MCF 10A (cell line): ENCODE measurements at regions not wholly inside any gene's neighbourhood (a gene's known extent, or its start where the extent isn't known, plus 50 kb on each side); places are given as distances from the start of the nearest gene placed in this dataset.
A peak's percentile ranks its signal among the peaks of the same experiment; 100 is the strongest.

Experiments
- BruUV-seq: library from RNA; stranded (reverse); fragments of 400-500 nt; replicated peaks from 2 replicates; lab custom pipeline; 2021; lab: Mats Ljungman, UMichigan
- CTCF ChIA-PET: fragments of 300-600 bp; sonication (Branson Sonifier 250); formaldehyde crosslinking; extraction: SDS; loops from one replicate; lab custom pipeline; 2021; ENCODE audit warnings: antibody characterized with exemption, inconsistent platforms; lab: Yijun Ruan, JAX
- POLR2A ChIA-PET: fragments of 300-600, 350-650 bp; sonication (Branson Sonifier 250); formaldehyde crosslinking; extraction: SDS; loops from one replicate; lab custom pipeline; 2020; ENCODE audit warnings: antibody characterized with exemption, inconsistent platforms; lab: Yijun Ruan, JAX
- DNase-seq: peaks from one replicate; pipeline ENCODE4 v3.0.0-alpha.2; 2018; ENCODE audit not compliant: unreplicated experiment
- H3K27ac Mint-ChIP-seq: one replicate; pipeline ENCODE4 v1.8.0; 2022; ENCODE audit warnings: mild to moderate bottlenecking, low read depth, mixed read lengths; ENCODE audit not compliant: unreplicated experiment
- H3K27me3 Mint-ChIP-seq: one replicate; pipeline ENCODE4 v1.8.0; 2022; ENCODE audit warnings: mixed read lengths; ENCODE audit not compliant: insufficient read depth, unreplicated experiment
- H3K36me3 Mint-ChIP-seq: one replicate; pipeline ENCODE4 v1.8.0; 2022; ENCODE audit warnings: mild to moderate bottlenecking, moderate library complexity, mixed read lengths; ENCODE audit not compliant: insufficient read depth, unreplicated experiment
- H3K4me1 Mint-ChIP-seq: one replicate; pipeline ENCODE4 v1.8.0; 2022; ENCODE audit warnings: mixed read lengths; ENCODE audit not compliant: insufficient read depth, unreplicated experiment
- H3K4me3 Mint-ChIP-seq: one replicate; pipeline ENCODE4 v1.8.0; 2022; ENCODE audit warnings: mild to moderate bottlenecking, moderate library complexity, mixed read lengths; ENCODE audit not compliant: unreplicated experiment
- H3K9me3 Mint-ChIP-seq: one replicate; pipeline ENCODE4 v1.8.0; 2022; ENCODE audit warnings: mixed read lengths; ENCODE audit not compliant: unreplicated experiment
- intact Hi-C: fragments of 100-400 bp; cut with micrococcal nuclease; formaldehyde crosslinking; loops from 2 replicates; pipeline ENCODE4 v1.14.1; 2022
- TF ChIP-seq, protein P1 (sequence below): fragments of 200-600 bp; IDR thresholded peaks from one replicate; pipeline ENCODE4 v1.8.0; 2022; ENCODE audit warnings: antibody characterized with exemption, mild to moderate bottlenecking; ENCODE audit not compliant: unreplicated experiment

GRCh38 chr4:140252141-140252741 is 98.3 kb upstream of the MAML3 start:
- no peaks in the 10 kb centered on the region for H3K9me3 Mint-ChIP-seq
- H3K27ac Mint-ChIP-seq, result no peak overlapping the region
- peaks cover 19% of the 10 kb centered on the region for H3K4me1 Mint-ChIP-seq
- intact Hi-C loops, result loop anchor here (2.0 to 10.0 kb wide), 3 partner anchors 360 to 517 kb away; no protein-coding TSS in a partner anchor
- no peaks in the 10 kb centered on the region for H3K27me3 Mint-ChIP-seq
- TF ChIP-seq, protein P1, sequence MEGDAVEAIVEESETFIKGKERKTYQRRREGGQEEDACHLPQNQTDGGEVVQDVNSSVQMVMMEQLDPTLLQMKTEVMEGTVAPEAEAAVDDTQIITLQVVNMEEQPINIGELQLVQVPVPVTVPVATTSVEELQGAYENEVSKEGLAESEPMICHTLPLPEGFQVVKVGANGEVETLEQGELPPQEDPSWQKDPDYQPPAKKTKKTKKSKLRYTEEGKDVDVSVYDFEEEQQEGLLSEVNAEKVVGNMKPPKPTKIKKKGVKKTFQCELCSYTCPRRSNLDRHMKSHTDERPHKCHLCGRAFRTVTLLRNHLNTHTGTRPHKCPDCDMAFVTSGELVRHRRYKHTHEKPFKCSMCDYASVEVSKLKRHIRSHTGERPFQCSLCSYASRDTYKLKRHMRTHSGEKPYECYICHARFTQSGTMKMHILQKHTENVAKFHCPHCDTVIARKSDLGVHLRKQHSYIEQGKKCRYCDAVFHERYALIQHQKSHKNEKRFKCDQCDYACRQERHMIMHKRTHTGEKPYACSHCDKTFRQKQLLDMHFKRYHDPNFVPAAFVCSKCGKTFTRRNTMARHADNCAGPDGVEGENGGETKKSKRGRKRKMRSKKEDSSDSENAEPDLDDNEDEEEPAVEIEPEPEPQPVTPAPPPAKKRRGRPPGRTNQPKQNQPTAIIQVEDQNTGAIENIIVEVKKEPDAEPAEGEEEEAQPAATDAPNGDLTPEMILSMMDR, result no peak
- H3K4me3 Mint-ChIP-seq, result peak overlapping the region; percentile 59
- no TSS peak for BruUV-seq
- no peak for DNase-seq
- POLR2A ChIA-PET, result interaction anchor here (0.7 to 3.9 kb wide), 10 partner anchors 14 to 865 kb away, joined by 3 to 47 read pairs (median 7); partner anchors contain the start of gene MAML3
- H3K36me3 Mint-ChIP-seq, result no peaks in the 10 kb centered on the region
- CTCF ChIA-PET, result interaction anchor here (0.6 to 2.2 kb wide), 22 partner anchors 9 to 649 kb away, joined by 3 to 15 read pairs (median 4); no protein-coding TSS in a partner anchor

DNA sequence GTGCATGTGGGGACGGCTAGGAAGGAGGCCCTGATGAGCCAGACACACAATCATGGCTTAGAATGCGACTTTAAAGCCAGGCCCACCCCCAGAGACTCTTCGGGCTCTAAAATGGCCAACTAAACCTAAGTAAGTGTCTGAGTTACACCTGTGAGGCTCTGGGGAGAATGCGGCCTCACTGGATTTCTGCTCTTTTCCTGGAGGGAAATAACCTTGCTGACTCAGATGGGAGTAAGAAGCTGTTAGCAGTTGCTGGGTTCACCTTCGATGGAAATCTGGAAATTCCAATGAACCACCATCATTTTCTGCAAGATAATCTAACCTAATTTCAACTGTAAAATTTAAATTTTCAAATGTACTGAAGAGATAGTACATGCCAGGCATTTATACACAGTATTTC is 97.6 kb upstream of the MAML3 start:
- TF ChIP-seq, protein P1, result no peak
- Mint-ChIP-seq H3K9me3 (no peaks in the 10 kb centered on the region), H3K36me3 (no peaks in the 10 kb centered on the region), H3K4me3 (peak overlapping the region; percentile 59), H3K27ac (no peak overlapping the region), H3K4me1 (peaks cover 15% of the 10 kb centered on the region), H3K27me3 (no peaks in the 10 kb centered on the region)
- no TSS peak for BruUV-seq
- CTCF ChIA-PET, result interaction anchor here (0.6 to 1.8 kb wide), 15 partner anchors 8 to 649 kb away, joined by 3 to 8 read pairs (median 4); no protein-coding TSS in a partner anchor
- POLR2A ChIA-PET, result interaction anchor here (0.6 to 3.9 kb wide), 5 partner anchors 66 to 422 kb away, joined by 3 to 47 read pairs (median 3); partner anchors contain the start of gene MAML3
- DNase-seq, result no peak
- intact Hi-C loops, result loop anchor here (5.0 to 10.0 kb wide), 2 partner anchors 359 to 363 kb away; no protein-coding TSS in a partner anchor

- H3K36me3 Mint-ChIP-seq, result no peaks in the 10 kb centered on the region
- H3K4me3 Mint-ChIP-seq, result no peak overlapping the region
- TF ChIP-seq, protein P1, result no peak
- intact Hi-C loops, result loop anchor here (5.0 to 10.0 kb wide), 2 partner anchors 359 to 364 kb away; no protein-coding TSS in a partner anchor
- no peak for DNase-seq
- peaks cover 15% of the 10 kb centered on the region for H3K4me1 Mint-ChIP-seq
- no peaks in the 10 kb centered on the region for H3K9me3 Mint-ChIP-seq
- BruUV-seq, result no TSS peak
- H3K27ac Mint-ChIP-seq, result no peak overlapping the region
- POLR2A ChIA-PET, result interaction anchor here (0.6 to 3.9 kb wide), 4 partner anchors 66 to 421 kb away, joined by 3 to 47 read pairs (median 3); partner anchors contain the start of gene MAML3
- CTCF ChIA-PET, result interaction anchor here (0.6 to 1.7 kb wide), 8 partner anchors 13 to 518 kb away, joined by 3 to 7 read pairs (median 4); no protein-coding TSS in a partner anchor
- H3K27me3 Mint-ChIP-seq, result no peaks in the 10 kb centered on the region
Observed at GRCh38 chr4:140250989-140251552, 97.1 kb upstream of the MAML3 start.

DNA sequence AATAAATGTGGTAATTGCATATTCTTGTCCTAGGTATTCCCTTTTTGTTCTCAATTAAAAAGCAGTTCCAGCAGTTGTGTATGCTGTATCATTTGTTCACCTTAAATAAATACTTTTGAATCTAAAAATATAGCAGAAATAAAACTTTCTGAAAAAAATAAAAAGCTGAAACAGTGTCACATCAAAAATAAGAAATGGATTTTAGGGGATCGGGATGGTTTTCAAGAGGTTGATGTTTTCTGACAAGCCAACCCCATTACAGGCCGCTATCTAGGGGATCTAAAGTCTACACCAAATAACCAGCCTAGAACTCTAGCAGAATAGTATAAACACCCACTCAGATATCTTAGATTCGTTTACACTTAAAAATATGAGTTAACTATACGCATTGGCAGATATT is 95.4 kb upstream of the MAML3 start:
- intact Hi-C loops, result loop anchor here (1.0 kb wide), 1 partner anchor 95 kb away; the partner anchor contains the start of gene MAML3
- Mint-ChIP-seq H3K27ac (no peak overlapping the region), H3K27me3 (no peaks in the 10 kb centered on the region), H3K36me3 (no peaks in the 10 kb centered on the region), H3K9me3 (no peaks in the 10 kb centered on the region), H3K4me1 (peaks cover 15% of the 10 kb centered on the region), H3K4me3 (no peak overlapping the region)
- no peak for DNase-seq
- BruUV-seq, result no TSS peak
- TF ChIP-seq, protein P1, result no peak
- ChIA-PET CTCF (interaction anchor here (0.7 to 1.8 kb wide), 4 partner anchors 11 to 77 kb away, joined by 3 to 8 read pairs (median 4); no protein-coding TSS in a partner anchor), POLR2A (interaction anchor here (0.6 to 3.0 kb wide), 7 partner anchors 10 to 361 kb away, joined by 3 to 32 read pairs (median 4); partner anchors contain the start of genes MAML3 and SCOC)
